ENCODE measurements at regions not wholly inside any gene's neighbourhood (a gene's known extent, or its start where the extent isn't known, plus 50 kb on each side); places are given as distances from the start of the nearest gene placed in this dataset.

- TF ChIP-seq, protein P1, sequence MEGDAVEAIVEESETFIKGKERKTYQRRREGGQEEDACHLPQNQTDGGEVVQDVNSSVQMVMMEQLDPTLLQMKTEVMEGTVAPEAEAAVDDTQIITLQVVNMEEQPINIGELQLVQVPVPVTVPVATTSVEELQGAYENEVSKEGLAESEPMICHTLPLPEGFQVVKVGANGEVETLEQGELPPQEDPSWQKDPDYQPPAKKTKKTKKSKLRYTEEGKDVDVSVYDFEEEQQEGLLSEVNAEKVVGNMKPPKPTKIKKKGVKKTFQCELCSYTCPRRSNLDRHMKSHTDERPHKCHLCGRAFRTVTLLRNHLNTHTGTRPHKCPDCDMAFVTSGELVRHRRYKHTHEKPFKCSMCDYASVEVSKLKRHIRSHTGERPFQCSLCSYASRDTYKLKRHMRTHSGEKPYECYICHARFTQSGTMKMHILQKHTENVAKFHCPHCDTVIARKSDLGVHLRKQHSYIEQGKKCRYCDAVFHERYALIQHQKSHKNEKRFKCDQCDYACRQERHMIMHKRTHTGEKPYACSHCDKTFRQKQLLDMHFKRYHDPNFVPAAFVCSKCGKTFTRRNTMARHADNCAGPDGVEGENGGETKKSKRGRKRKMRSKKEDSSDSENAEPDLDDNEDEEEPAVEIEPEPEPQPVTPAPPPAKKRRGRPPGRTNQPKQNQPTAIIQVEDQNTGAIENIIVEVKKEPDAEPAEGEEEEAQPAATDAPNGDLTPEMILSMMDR (IDR thresholded peaks at IDR 0.05) = no peak
- no peak for TF ChIP-seq EP300 (IDR thresholded peaks at IDR 0.05)
Measured at GRCh38 chr12:24270965-24271364, 321.5 kb upstream of the SOX5 start.
